CD14-positive monocyte (primary cell): ENCODE measurements at regions not wholly inside any gene's neighbourhood (a gene's known extent, or its start where the extent isn't known, plus 50 kb on each side); places are given as distances from the start of the nearest gene placed in this dataset.

Source experiments
- DNase-seq, 3 donors: peaks; one replicate each; pipeline ENCODE4 v3.0.0-alpha.2; 2011 to 2022
- H2AFZ ChIP-seq: 2 replicates; pipeline ENCODE4 v1.6.0; 2012; ENCODE audit warnings: mild to moderate bottlenecking, low read depth, low read length, inconsistent platforms; ENCODE audit not compliant: insufficient read depth, poor library complexity, severe bottlenecking
- H3K27ac ChIP-seq, 2 donors: 1 replicate in 1 of 2; 2 replicates in 1 of 2; pipeline ENCODE4 v1.5.1; 2012 to 2013; ENCODE audit warnings: low read length in 2 of 2, control low read depth in 1 of 2, inconsistent platforms in 1 of 2, low read depth in 1 of 2, mild to moderate bottlenecking in 1 of 2
- H3K27me3 ChIP-seq, 2 donors: one replicate each; pipeline versions ENCODE4 v1.6.0 to v1.6.1; 2011 to 2013; ENCODE audit warnings: low read length in 2 of 2; ENCODE audit not compliant: control insufficient read depth in 2 of 2, insufficient read depth in 2 of 2
- H3K36me3 ChIP-seq, 2 donors: replicated peaks in 1 of 2; 1 replicate in 1 of 2; 2 replicates in 1 of 2; pipeline versions ENCODE4 v1.5.1 to v1.6.1; 2012 to 2013; ENCODE audit warnings: low read length in 2 of 2, control low read depth in 1 of 2, inconsistent platforms in 1 of 2, mild to moderate bottlenecking in 1 of 2; ENCODE audit not compliant: insufficient read depth in 2 of 2, control insufficient read depth in 1 of 2
- H3K4me1 ChIP-seq, 2 donors: 1 replicate in 1 of 2; 2 replicates in 1 of 2; pipeline versions ENCODE4 v1.5.1 to v1.6.1; 2012 to 2013; ENCODE audit warnings: low read length in 2 of 2, control low read depth in 1 of 2, inconsistent platforms in 1 of 2, mild to moderate bottlenecking in 1 of 2, moderate library complexity in 1 of 2; ENCODE audit not compliant: insufficient read depth in 2 of 2, control insufficient read depth in 1 of 2
- H3K4me2 ChIP-seq: replicated peaks from 2 replicates; pipeline ENCODE3; 2012; ENCODE audit warnings: low read length, moderate library complexity, mild to moderate bottlenecking; ENCODE audit not compliant: poor library complexity, severe bottlenecking; ENCODE audit errors: extremely low read depth
- H3K4me3 ChIP-seq, 3 experiments: fragments of 200-600 bp in 1 of 3; sonication (generic) in 1 of 3; replicated peaks in 1 of 3; 1 replicate in 2 of 3; 2 replicates in 1 of 3; pipeline ENCODE4 v1.5.1; 2011 to 2013; ENCODE audit warnings: low read length in 3 of 3, mild to moderate bottlenecking in 3 of 3, control low read depth in 2 of 3, low read depth in 2 of 3, inconsistent platforms in 1 of 3, moderate library complexity in 1 of 3
- H3K79me2 ChIP-seq: 2 replicates; pipeline ENCODE4 v1.6.0; 2012; ENCODE audit warnings: mild to moderate bottlenecking, control low read depth, inconsistent platforms, low read length, moderate library complexity; ENCODE audit not compliant: insufficient read depth
- H3K9ac ChIP-seq: 2 replicates; pipeline ENCODE4 v1.6.0; 2017; ENCODE audit warnings: low read length, mild to moderate bottlenecking; ENCODE audit not compliant: insufficient read depth, poor library complexity, severe bottlenecking
- H3K9me3 ChIP-seq, 2 donors: replicated peaks in 1 of 2; 1 replicate in 1 of 2; 2 replicates in 1 of 2; pipeline versions ENCODE4 v1.5.1 to v1.6.1; 2012 to 2013; ENCODE audit warnings: low read length in 2 of 2, control low read depth in 1 of 2; ENCODE audit not compliant: control insufficient read depth in 1 of 2, insufficient read depth in 1 of 2
- H4K20me1 ChIP-seq: 2 replicates; pipeline ENCODE4 v1.6.0; 2012; ENCODE audit warnings: mild to moderate bottlenecking, low read length, control low read depth, moderate library complexity; ENCODE audit not compliant: insufficient read depth
- H3K27ac Mint-ChIP-seq, 7 donors: one replicate each; pipeline ENCODE4 v1.8.0; 2020; ENCODE audit warnings: mild to moderate bottlenecking in 7 of 7, mixed read lengths in 7 of 7, moderate library complexity in 6 of 7, inconsistent platforms in 2 of 7
- H3K27me3 Mint-ChIP-seq, 3 donors: one replicate each; pipeline ENCODE4 v1.8.0; 2021 to 2022; ENCODE audit warnings: low read depth in 3 of 3, mild to moderate bottlenecking in 3 of 3, mixed read lengths in 3 of 3, moderate library complexity in 3 of 3, inconsistent platforms in 1 of 3
- H3K36me3 Mint-ChIP-seq, 2 donors: one replicate each; pipeline ENCODE4 v1.8.0; 2020; ENCODE audit warnings: mixed read lengths in 2 of 2, inconsistent platforms in 1 of 2, mild to moderate bottlenecking in 1 of 2
- H3K4me1 Mint-ChIP-seq: one replicate; pipeline ENCODE4 v1.8.0; 2020; ENCODE audit warnings: mild to moderate bottlenecking, mixed read lengths
- H3K4me3 Mint-ChIP-seq, 2 donors: one replicate each; pipeline ENCODE4 v1.8.0; 2020; ENCODE audit warnings: mild to moderate bottlenecking in 2 of 2, mixed read lengths in 2 of 2, moderate library complexity in 1 of 2
- H3K9me3 Mint-ChIP-seq, 7 donors: one replicate each; pipeline ENCODE4 v1.8.0; 2020 to 2022; ENCODE audit warnings: mixed read lengths in 7 of 7, mild to moderate bottlenecking in 6 of 7, moderate library complexity in 6 of 7, inconsistent platforms in 2 of 7
- CTCF ChIP-seq: fragments of 200-600 bp; IDR thresholded peaks from one replicate; pipeline ENCODE4 v1.8.0; 2022; ENCODE audit warnings: antibody characterized with exemption, mild to moderate bottlenecking
- WGBS: methylation state at CpG from one replicate; pipeline ENCODE4 v1.1.5; 2013; ENCODE audit warnings: missing lambda C conversion rate; ENCODE audit not compliant: insufficient coverage; 5-methylcytosine and 5-hydroxymethylcytosine counted together
- intact Hi-C, 2 donors: fragments of 100-400 bp; cut with micrococcal nuclease; formaldehyde crosslinking; loops; one replicate each; pipeline versions ENCODE4 v1.15.0 to v1.15.1; 2023

GRCh38 chr16:86812363-86812970 is 234.1 kb downstream of the FOXL1 start:
- intact Hi-C loops: no loop called here
- Histone ChIP-seq H3K36me3 (no peaks in the 10 kb centered on the region), H3K4me3 (no peak overlapping the region), H3K4me1 (no peaks in the 10 kb centered on the region), H3K79me2 (no peaks in the 10 kb centered on the region), H3K9ac (no peak overlapping the region), H3K27me3 (no peaks in the 10 kb centered on the region), H3K4me2 (no peak overlapping the region), H2AFZ (no peak overlapping the region), H3K9me3 (no peaks in the 10 kb centered on the region), H3K27ac (no peak overlapping the region), H4K20me1 (no peaks in the 10 kb centered on the region)
- DNase-seq: no peak
- TF ChIP-seq CTCF: no peak
- Mint-ChIP-seq H3K4me3 (no peak overlapping the region), H3K27me3 (peaks cover 0 to 17% (median 4%) of the 10 kb centered on the region in 3 donors), H3K27ac (no peak overlapping the region), H3K36me3 (no peaks in the 10 kb centered on the region), H3K4me1 (no peaks in the 10 kb centered on the region), H3K9me3 (no peaks in the 10 kb centered on the region)
- 60% methylated on average over 2 of the region's 2 CpGs for WGBS

- DNase-seq: no peak
- Histone ChIP-seq H2AFZ (no peak overlapping the region), H3K4me1 (no peaks in the 10 kb centered on the region), H3K79me2 (no peaks in the 10 kb centered on the region), H3K36me3 (no peaks in the 10 kb centered on the region), H3K4me3 (no peak overlapping the region), H3K9ac (no peak overlapping the region), H3K27ac (no peak overlapping the region), H4K20me1 (no peaks in the 10 kb centered on the region), H3K9me3 (no peaks in the 10 kb centered on the region), H3K4me2 (no peak overlapping the region), H3K27me3 (no peaks in the 10 kb centered on the region)
- Mint-ChIP-seq H3K9me3 (no peaks in the 10 kb centered on the region), H3K4me1 (no peaks in the 10 kb centered on the region), H3K27ac (no peak overlapping the region), H3K36me3 (no peaks in the 10 kb centered on the region), H3K4me3 (no peak overlapping the region), H3K27me3 (peaks cover 4 to 27% (median 10%) of the 10 kb centered on the region in 3 donors)
- no CpG with 5 or more reads among the region's 7 CpGs for WGBS
- no peak for TF ChIP-seq CTCF
- intact Hi-C loops: no loop called here
Measured at GRCh38 chr16:86814256-86814655, 235.9 kb downstream of the FOXL1 start.
